ENCODE measurements at regions not wholly inside any gene's neighbourhood (a gene's known extent, or its start where the extent isn't known, plus 50 kb on each side); places are given as distances from the start of the nearest gene placed in this dataset.

- BruUV-seq (replicated peaks), result no TSS peak
- intact Hi-C loops (cut with micrococcal nuclease), result loop anchor here (10.0 kb wide), 1 partner anchor 209 kb away; no protein-coding TSS in a partner anchor
- ATAC-seq (no peak), DNase-seq (ENCODE audit: low read depth, low spot score) (no peak)
- Histone ChIP-seq H3K4me2 (ENCODE audit: low read length) (no peak overlapping the region), H3K9me2 (ENCODE audit: insufficient read depth) (no peaks in the 10 kb centered on the region), H3K9me3 (ENCODE audit: control insufficient read depth in 1 of 2, insufficient read depth in 1 of 2, low read depth in 1 of 2, low read length in 2 of 2) (no peaks in the 10 kb centered on the region), H3K27ac (ENCODE audit: low read depth, low read length) (no peak overlapping the region), H3K9ac (ENCODE audit: low read length) (no peak overlapping the region), H3K4me3 (replicated peaks in 1 of 2; ENCODE audit: low read depth in 1 of 2, low read length in 2 of 2) (no peak overlapping the region), H4K20me1 (ENCODE audit: insufficient read depth) (no peaks in the 10 kb centered on the region), H3K27me3 (ENCODE audit: insufficient read depth, low read length) (no peaks in the 10 kb centered on the region; the same call in none of the 2 replicates), H3K4me1 (ENCODE audit: control insufficient read depth in 1 of 2, insufficient read depth in 2 of 2, low read length in 2 of 2) (no peaks in the 10 kb centered on the region), H3K79me2 (ENCODE audit: insufficient read depth, low read length) (no peaks in the 10 kb centered on the region), H2AFZ (ENCODE audit: low read depth, low read length, poor library complexity, severe bottlenecking) (no peak overlapping the region), H3K36me3 (ENCODE audit: control insufficient read depth in 1 of 2, insufficient read depth in 2 of 2, low read length in 2 of 2) (no peaks in the 10 kb centered on the region)
- CTCF ChIA-PET, result no interaction called here
- POLR2A ChIA-PET, result no interaction called here
- RAD21 ChIA-PET (ENCODE audit: low non-redundant PET in 1 of 2, low total read pairs in 2 of 2, uncharacterized antibody in 2 of 2, unreplicated experiment in 2 of 2), result no interaction called here
- TF ChIP-seq RAD21 (IDR thresholded peaks at IDR 0.05; ENCODE audit: low read depth), result no peak
- TF ChIP-seq MAX (IDR thresholded peaks at IDR 0.05), result no peak
- TF ChIP-seq ZFX (IDR thresholded peaks at IDR 0.05), result no peak
- TF ChIP-seq SIN3A (IDR thresholded peaks at IDR 0.05; ENCODE audit: low read depth), result no peak
- no peak for TF ChIP-seq EGR1 (IDR thresholded peaks at IDR 0.05; ENCODE audit: low read depth)
- TF ChIP-seq ELF1 (IDR thresholded peaks at IDR 0.05; ENCODE audit: borderline replicate concordance, low read depth), result no peak
- TF ChIP-seq EZH2 (IDR thresholded peaks at IDR 0.05), result no peak
- TF ChIP-seq POLR2A (IDR thresholded peaks at IDR 0.05; ENCODE audit: borderline replicate concordance, extremely low read depth, insufficient read depth, insufficient read length), result no peak
- TF ChIP-seq SRF (IDR thresholded peaks at IDR 0.05; ENCODE audit: low read depth), result no peak
- TF ChIP-seq FOSL1 (IDR thresholded peaks at IDR 0.05; ENCODE audit: low read depth), result no peak
- no peak for TF ChIP-seq SP1 (IDR thresholded peaks at IDR 0.05; ENCODE audit: low read depth)
- no peak for TF ChIP-seq REST (IDR thresholded peaks at IDR 0.05; ENCODE audit: low read depth)
- TF ChIP-seq EZH2phosphoT487 (IDR thresholded peaks at IDR 0.05; ENCODE audit: borderline replicate concordance), result no peak
- no peak for TF ChIP-seq ZBTB33 (IDR thresholded peaks at IDR 0.05; ENCODE audit: extremely low read depth, insufficient replicate concordance, low read length)
Observed at GRCh38 chr9:90245661-90246060, 397.0 kb downstream of the DIRAS2 start.
